GM19395 (cell line): ENCODE measurements at regions not wholly inside any gene's neighbourhood (a gene's known extent, or its start where the extent isn't known, plus 50 kb on each side); places are given as distances from the start of the nearest gene placed in this dataset.

Source experiments
- ATAC-seq: cut with Tn5 transposase; IDR thresholded peaks from one replicate; pipeline ENCODE4 v1.9.1; 2021; ENCODE audit warnings: mild to moderate bottlenecking, moderate library complexity; ENCODE audit not compliant: unreplicated experiment

- no peak for ATAC-seq
Observed at GRCh38 chr10:92747066-92747465, 57.3 kb downstream of the HHEX start.

GRCh38 chr10:92747600-92747999 is 57.8 kb downstream of the HHEX start:
- ATAC-seq = no peak

GRCh38 chr10:92750791-92751533 is 61.2 kb downstream of the HHEX start:
- ATAC-seq = no peak

- no peak for ATAC-seq
Observed at GRCh38 chr10:92751534-92751811, 61.7 kb downstream of the HHEX start.

GRCh38 chr10:92751827-92752226 is 62.1 kb downstream of the HHEX start:
- no peak for ATAC-seq

GRCh38 chr10:92753865-92754264 is 64.1 kb downstream of the HHEX start:
- ATAC-seq = no peak

GRCh38 chr10:92755725-92756124 is 66.0 kb downstream of the HHEX start:
- no peak for ATAC-seq

- peak; percentile 91 for ATAC-seq
Observed at GRCh38 chr10:92756201-92757065, 66.7 kb downstream of the HHEX start.

- ATAC-seq = peak; percentile 75
Observed at GRCh38 chr10:92757066-92757710, 67.4 kb downstream of the HHEX start.

- ATAC-seq = no peak
Observed at GRCh38 chr10:92757711-92758104, 68.0 kb downstream of the HHEX start.

GRCh38 chr10:92758594-92758993 is 68.8 kb downstream of the HHEX start:
- no peak for ATAC-seq

- no peak for ATAC-seq
Observed at GRCh38 chr10:92760609-92761008, 70.9 kb downstream of the HHEX start.

- no peak for ATAC-seq
Observed at GRCh38 chr10:92761571-92761970, 71.8 kb downstream of the HHEX start.

GRCh38 chr10:92763634-92764155 is 73.9 kb downstream of the HHEX start:
- ATAC-seq = no peak

- ATAC-seq = no peak
Observed at GRCh38 chr10:92766451-92766850, 76.7 kb downstream of the HHEX start.

GRCh38 chr10:92768104-92768503 is 78.3 kb downstream of the HHEX start:
- no peak for ATAC-seq

GRCh38 chr10:92773776-92774175 is 74.5 kb upstream of the EXOC6 start:
- no peak for ATAC-seq

- ATAC-seq = no peak
Observed at GRCh38 chr10:92778091-92778490, 70.2 kb upstream of the EXOC6 start.

- no peak for ATAC-seq
Observed at GRCh38 chr10:92785118-92785517, 63.2 kb upstream of the EXOC6 start.

- no peak for ATAC-seq
Observed at GRCh38 chr10:92787557-92788152, 60.7 kb upstream of the EXOC6 start.

GRCh38 chr10:92789067-92789466 is 59.3 kb upstream of the EXOC6 start:
- no peak for ATAC-seq
